Kasumi-1 (cell line): ENCODE measurements at regions not wholly inside any gene's neighbourhood (a gene's known extent, or its start where the extent isn't known, plus 50 kb on each side); places are given as distances from the start of the nearest gene placed in this dataset.
A peak's percentile ranks its signal among the peaks of the same experiment; 100 is the strongest.
"Not testable (repeated sequence)": the region's sequence is repeated elsewhere in the genome, so short reads cannot be mapped to it uniquely, and the experiment has no call there.

Source experiments
- DNase-seq, 2 experiments: peaks; one replicate each; lab custom pipeline; 2025; lab: John Stamatoyannopoulos, UW

- peak; percentile 57 to 60 for DNase-seq
Measured at GRCh38 chr20:52312132-52312729, 120.7 kb upstream of the ZFP64 start.

GRCh38 chr20:52311209-52311794, 119.7 kb upstream of the ZFP64 start:
- no peak for DNase-seq

GRCh38 chr20:52309181-52309580, 117.6 kb upstream of the ZFP64 start:
- no peak for DNase-seq

- no peak for DNase-seq
Measured at GRCh38 chr20:52306477-52306876, 114.9 kb upstream of the ZFP64 start.

GRCh38 chr20:52305858-52306257, 114.3 kb upstream of the ZFP64 start:
- DNase-seq: no peak

- no peak for DNase-seq
Measured at GRCh38 chr20:52305024-52305645, 113.6 kb upstream of the ZFP64 start.

- DNase-seq: no peak
Measured at GRCh38 chr20:52303281-52303950, 111.8 kb upstream of the ZFP64 start.

- DNase-seq: no peak
Measured at GRCh38 chr20:52302736-52303135, 111.2 kb upstream of the ZFP64 start.

GRCh38 chr20:52302051-52302450, 110.5 kb upstream of the ZFP64 start:
- not testable (repeated sequence) for DNase-seq

- DNase-seq: no peak
Measured at GRCh38 chr20:52295556-52295955, 104.0 kb upstream of the ZFP64 start.

GRCh38 chr20:52294106-52294628, 102.6 kb upstream of the ZFP64 start:
- DNase-seq: no peak

- no peak for DNase-seq
Measured at GRCh38 chr20:52291109-52291508, 99.5 kb upstream of the ZFP64 start.

- no peak for DNase-seq
Measured at GRCh38 chr20:52290569-52290968, 99.0 kb upstream of the ZFP64 start.

- no peak for DNase-seq
Measured at GRCh38 chr20:52289956-52290565, 98.5 kb upstream of the ZFP64 start.

- no peak for DNase-seq
Measured at GRCh38 chr20:52280407-52280806, 88.8 kb upstream of the ZFP64 start.

GRCh38 chr20:52279706-52280105, 88.1 kb upstream of the ZFP64 start:
- no peak for DNase-seq

GRCh38 chr20:52275181-52275691, 83.7 kb upstream of the ZFP64 start:
- no peak for DNase-seq

GRCh38 chr20:52270696-52271095, 79.1 kb upstream of the ZFP64 start:
- DNase-seq: no peak

- no peak for DNase-seq
Measured at GRCh38 chr20:52270001-52270606, 78.5 kb upstream of the ZFP64 start.

- peak; percentile 48 to 63 for DNase-seq
Measured at GRCh38 chr20:52269321-52269720, 77.7 kb upstream of the ZFP64 start.

GRCh38 chr20:52268184-52268749, 76.7 kb upstream of the ZFP64 start:
- no peak for DNase-seq
